IMR-90 (cell line): ENCODE measurements at regions not wholly inside any gene's neighbourhood (a gene's known extent, or its start where the extent isn't known, plus 50 kb on each side); places are given as distances from the start of the nearest gene placed in this dataset.

ENCODE experiments used
- CTCF ChIP-seq: conservative IDR thresholded peaks from 2 replicates; pipeline ENCODE4 v1.5.1; 2012; ENCODE audit warnings: mild to moderate bottlenecking, low read depth, low read length, improper control_type of control experiment
- TF ChIP-seq, protein P1 (sequence below): fragments of 150-350 bp; IDR thresholded peaks from 2 replicates; pipeline ENCODE4 v1.6.1; 2016; ENCODE audit warnings: low read depth, mild to moderate bottlenecking, low read length, moderate library complexity, borderline replicate concordance

DNA sequence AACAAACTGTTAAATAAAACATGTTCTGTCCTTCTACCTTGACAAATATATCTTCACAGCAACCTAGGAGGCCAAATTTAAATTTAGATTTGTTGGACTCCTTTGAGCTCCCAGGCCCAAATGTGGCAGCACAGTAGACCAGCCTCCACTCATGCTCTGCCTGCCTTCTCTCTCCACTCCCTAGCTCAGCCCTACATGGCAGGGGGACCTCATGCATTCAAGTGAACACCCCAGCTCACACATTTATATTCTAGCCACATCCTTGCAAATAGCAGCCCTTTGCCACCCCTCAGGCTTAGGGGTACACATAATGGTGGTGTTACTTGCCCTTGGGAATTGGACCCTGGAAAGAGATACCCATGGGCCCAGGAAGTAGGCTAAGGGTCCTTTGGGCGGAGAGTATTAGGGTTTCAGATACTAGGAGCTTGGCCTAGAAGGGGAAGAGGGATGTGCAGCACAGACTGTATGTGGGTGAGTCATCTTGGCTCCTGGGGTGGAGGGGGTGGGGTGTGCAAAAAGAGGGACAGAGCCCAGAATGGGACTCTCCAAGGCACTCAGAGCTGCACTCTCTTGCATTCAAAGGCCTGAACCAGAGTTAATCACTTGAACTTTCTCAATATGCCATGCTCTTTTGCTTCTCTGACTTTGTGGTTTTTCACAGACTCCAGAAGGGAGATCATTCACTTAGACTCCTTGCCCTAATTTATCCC lies 268.4 kb upstream of the ROPN1 start:
- no peak for TF ChIP-seq CTCF
- TF ChIP-seq, protein P1, sequence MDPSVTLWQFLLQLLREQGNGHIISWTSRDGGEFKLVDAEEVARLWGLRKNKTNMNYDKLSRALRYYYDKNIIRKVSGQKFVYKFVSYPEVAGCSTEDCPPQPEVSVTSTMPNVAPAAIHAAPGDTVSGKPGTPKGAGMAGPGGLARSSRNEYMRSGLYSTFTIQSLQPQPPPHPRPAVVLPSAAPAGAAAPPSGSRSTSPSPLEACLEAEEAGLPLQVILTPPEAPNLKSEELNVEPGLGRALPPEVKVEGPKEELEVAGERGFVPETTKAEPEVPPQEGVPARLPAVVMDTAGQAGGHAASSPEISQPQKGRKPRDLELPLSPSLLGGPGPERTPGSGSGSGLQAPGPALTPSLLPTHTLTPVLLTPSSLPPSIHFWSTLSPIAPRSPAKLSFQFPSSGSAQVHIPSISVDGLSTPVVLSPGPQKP, result no peak
